ENCODE measurements at regions not wholly inside any gene's neighbourhood (a gene's known extent, or its start where the extent isn't known, plus 50 kb on each side); places are given as distances from the start of the nearest gene placed in this dataset.

- no peak for DNase-seq (ENCODE audit: low read depth, low spot score)
- ChIA-PET CTCF (no interaction called here), POLR2A (no interaction called here)
- H3K4me3 ChIP-seq (ENCODE audit: low read depth, low read length), result no peak overlapping the region
- TF ChIP-seq CTCF (IDR thresholded peaks at IDR 0.05; ENCODE audit: insufficient read depth, low read length, missing control alignments), result no peak
These were observed 298.7 kb upstream of the PTGER4 start for GRCh38 chr5:40381016-40381415.

- no peak overlapping the region for H3K4me3 ChIP-seq (ENCODE audit: low read depth, low read length)
- POLR2A ChIA-PET, result no interaction called here
- TF ChIP-seq CTCF (IDR thresholded peaks at IDR 0.05; ENCODE audit: insufficient read depth, low read length, missing control alignments), result no peak
- CTCF ChIA-PET, result no interaction called here
- DNase-seq (ENCODE audit: low read depth, low spot score), result no peak
These were observed 301.1 kb upstream of the PTGER4 start for GRCh38 chr5:40378396-40379177.

GRCh38 chr5:40376566-40376965 is 303.1 kb upstream of the PTGER4 start:
- no peak for TF ChIP-seq CTCF (IDR thresholded peaks at IDR 0.05; ENCODE audit: insufficient read depth, low read length, missing control alignments)
- ChIA-PET POLR2A (no interaction called here), CTCF (no interaction called here)
- H3K4me3 ChIP-seq (ENCODE audit: low read depth, low read length), result no peak overlapping the region
- DNase-seq (ENCODE audit: low read depth, low spot score), result no peak

- no peak overlapping the region for H3K4me3 ChIP-seq (ENCODE audit: low read depth, low read length)
- CTCF ChIA-PET, result no interaction called here
- POLR2A ChIA-PET, result no interaction called here
- DNase-seq (ENCODE audit: low read depth, low spot score), result no peak
- no peak for TF ChIP-seq CTCF (IDR thresholded peaks at IDR 0.05; ENCODE audit: insufficient read depth, low read length, missing control alignments)
These were observed 304.9 kb upstream of the PTGER4 start for GRCh38 chr5:40374853-40375252.

- TF ChIP-seq CTCF (IDR thresholded peaks at IDR 0.05; ENCODE audit: insufficient read depth, low read length, missing control alignments), result no peak
- no peak for DNase-seq (ENCODE audit: low read depth, low spot score)
- H3K4me3 ChIP-seq (ENCODE audit: low read depth, low read length), result no peak overlapping the region
- ChIA-PET POLR2A (no interaction called here), CTCF (interaction anchor here (1.2 kb wide), 1 partner anchor 318 kb away, joined by 4 read pairs; no protein-coding TSS in a partner anchor)
These were observed 311.5 kb upstream of the PTGER4 start for GRCh38 chr5:40368200-40368599.

- DNase-seq (ENCODE audit: low read depth, low spot score), result no peak
- no peak for TF ChIP-seq CTCF (IDR thresholded peaks at IDR 0.05; ENCODE audit: insufficient read depth, low read length, missing control alignments)
- ChIA-PET POLR2A (no interaction called here), CTCF (interaction anchor here (1.4 kb wide), 1 partner anchor 317 kb away, joined by 3 read pairs; no protein-coding TSS in a partner anchor)
- H3K4me3 ChIP-seq (ENCODE audit: low read depth, low read length), result no peak overlapping the region
These were observed 312.5 kb upstream of the PTGER4 start for GRCh38 chr5:40367255-40367654.
